Hematopoietic multipotent progenitor cell treated with erythropoietin and hydrocortisone succinate and interleukin-3 and kit ligand, for 8 days (in vitro differentiated cells): ENCODE measurements at regions not wholly inside any gene's neighbourhood (a gene's known extent, or its start where the extent isn't known, plus 50 kb on each side); places are given as distances from the start of the nearest gene placed in this dataset.

Experiments
- DNase-seq: peaks from one replicate; pipeline ENCODE4 v3.0.0-alpha.2; 2015

GRCh38 chrX:43586830-43587229 is 69.3 kb upstream of the MAOA start:
- no peak for DNase-seq

- no peak for DNase-seq
Observed at GRCh38 chrX:43589735-43590134, 66.4 kb upstream of the MAOA start.

- no peak for DNase-seq
Observed at GRCh38 chrX:43590150-43590549, 65.9 kb upstream of the MAOA start.

- DNase-seq = no peak
Observed at GRCh38 chrX:43592597-43592996, 63.5 kb upstream of the MAOA start.

GRCh38 chrX:43595931-43596330 is 60.2 kb upstream of the MAOA start:
- no peak for DNase-seq

- no peak for DNase-seq
Observed at GRCh38 chrX:43604753-43605152, 51.3 kb upstream of the MAOA start.

GRCh38 chrX:43605351-43605750 is 50.7 kb upstream of the MAOA start:
- DNase-seq = no peak
